Fibroblast of mammary gland (primary cell): ENCODE measurements at regions not wholly inside any gene's neighbourhood (a gene's known extent, or its start where the extent isn't known, plus 50 kb on each side); places are given as distances from the start of the nearest gene placed in this dataset.
A peak's percentile ranks its signal among the peaks of the same experiment; 100 is the strongest.

Source experiments
- DNase-seq: peaks from one replicate; pipeline ENCODE4 v3.0.0-alpha.2; 2010; ENCODE audit warnings: low read depth
- H3K4me3 ChIP-seq: 2 replicates; pipeline ENCODE4 v1.5.1; 2011; ENCODE audit warnings: low read depth, mild to moderate bottlenecking, low read length, moderate library complexity; ENCODE audit not compliant: control insufficient read depth
- TF ChIP-seq, protein P1 (sequence below): conservative IDR thresholded peaks from 2 replicates; pipeline ENCODE4 v1.5.1; 2011; ENCODE audit warnings: low read depth, low read length, inconsistent platforms; ENCODE audit not compliant: control insufficient read depth, insufficient read depth

DNA sequence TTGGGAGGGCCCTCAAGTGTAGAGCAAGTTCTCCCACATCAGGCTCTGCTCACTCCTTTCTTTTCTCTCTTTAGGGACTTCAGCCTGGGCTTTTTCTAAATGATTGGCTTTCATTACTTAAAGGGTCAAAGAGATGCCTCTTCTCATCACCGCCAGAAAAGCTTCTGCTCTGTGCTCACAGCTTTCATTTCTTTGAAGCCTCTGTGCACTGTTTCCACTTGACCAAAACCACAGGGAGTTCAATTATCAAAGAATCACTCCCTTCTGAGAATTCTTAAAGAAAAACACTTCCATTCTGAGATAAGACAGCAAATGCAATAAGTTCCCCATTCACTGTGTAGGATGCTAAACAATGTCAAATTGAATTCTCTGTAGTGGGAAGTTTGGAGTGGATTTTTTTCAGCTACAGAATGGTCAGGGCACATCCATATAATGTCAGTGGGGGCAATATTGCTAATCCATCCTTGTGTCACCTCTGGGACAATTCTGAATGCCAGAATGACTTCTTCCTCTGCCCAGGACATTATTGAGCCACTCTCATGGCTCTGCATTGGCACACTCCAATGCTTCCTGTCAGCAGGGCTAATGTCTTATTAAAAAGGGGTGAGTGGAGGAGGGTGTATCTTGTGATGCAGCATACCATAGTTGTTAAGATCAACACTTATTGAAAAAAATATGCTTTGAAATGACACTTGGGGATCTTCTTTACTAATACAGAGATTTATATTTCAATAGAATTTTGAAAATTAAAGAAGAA is 217.6 kb downstream of the SNCA start:
- DNase-seq = no peak
- TF ChIP-seq, protein P1, sequence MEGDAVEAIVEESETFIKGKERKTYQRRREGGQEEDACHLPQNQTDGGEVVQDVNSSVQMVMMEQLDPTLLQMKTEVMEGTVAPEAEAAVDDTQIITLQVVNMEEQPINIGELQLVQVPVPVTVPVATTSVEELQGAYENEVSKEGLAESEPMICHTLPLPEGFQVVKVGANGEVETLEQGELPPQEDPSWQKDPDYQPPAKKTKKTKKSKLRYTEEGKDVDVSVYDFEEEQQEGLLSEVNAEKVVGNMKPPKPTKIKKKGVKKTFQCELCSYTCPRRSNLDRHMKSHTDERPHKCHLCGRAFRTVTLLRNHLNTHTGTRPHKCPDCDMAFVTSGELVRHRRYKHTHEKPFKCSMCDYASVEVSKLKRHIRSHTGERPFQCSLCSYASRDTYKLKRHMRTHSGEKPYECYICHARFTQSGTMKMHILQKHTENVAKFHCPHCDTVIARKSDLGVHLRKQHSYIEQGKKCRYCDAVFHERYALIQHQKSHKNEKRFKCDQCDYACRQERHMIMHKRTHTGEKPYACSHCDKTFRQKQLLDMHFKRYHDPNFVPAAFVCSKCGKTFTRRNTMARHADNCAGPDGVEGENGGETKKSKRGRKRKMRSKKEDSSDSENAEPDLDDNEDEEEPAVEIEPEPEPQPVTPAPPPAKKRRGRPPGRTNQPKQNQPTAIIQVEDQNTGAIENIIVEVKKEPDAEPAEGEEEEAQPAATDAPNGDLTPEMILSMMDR = no peak
- H3K4me3 ChIP-seq = no peak overlapping the region

DNA sequence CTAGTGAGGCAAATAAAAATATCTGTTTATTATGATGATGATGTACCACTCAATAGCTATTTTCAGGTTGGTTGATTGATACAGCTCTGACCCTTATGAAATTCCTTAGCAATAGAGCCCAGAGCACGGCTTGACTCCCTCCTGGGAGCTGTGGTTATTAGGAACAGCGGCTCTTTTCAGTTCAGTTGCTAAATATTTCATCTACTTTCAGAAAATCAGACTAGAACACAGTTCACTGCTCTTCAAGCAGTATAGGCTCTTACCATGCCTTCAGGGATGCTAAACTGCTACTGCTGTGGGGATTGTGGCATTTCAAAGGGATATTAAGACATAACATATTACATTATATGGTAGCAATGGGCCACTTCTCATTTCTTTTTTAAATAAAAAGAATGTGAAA is 218.8 kb downstream of the SNCA start:
- no peak for DNase-seq
- H3K4me3 ChIP-seq = no peak overlapping the region
- TF ChIP-seq, protein P1 = no peak

DNA sequence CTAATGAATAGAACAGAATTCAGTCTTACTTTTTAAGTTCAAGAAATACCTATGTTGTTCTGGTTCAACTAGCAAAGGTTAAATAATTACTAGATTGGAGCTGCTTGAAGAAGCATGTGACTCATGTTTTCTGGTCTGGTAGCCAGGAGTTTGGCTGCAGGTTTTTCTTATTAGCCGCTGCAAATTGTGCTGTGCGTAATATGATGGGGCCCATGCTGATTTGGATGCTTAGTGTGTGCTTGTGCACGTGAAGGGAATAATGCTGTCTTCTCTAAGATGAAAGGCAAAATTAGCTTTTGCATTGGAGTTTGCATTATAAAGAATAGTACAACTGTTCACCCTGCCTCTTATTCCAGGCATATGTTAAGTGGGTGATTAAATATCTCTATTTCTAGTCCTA is 219.6 kb downstream of the SNCA start:
- H3K4me3 ChIP-seq = no peak overlapping the region
- TF ChIP-seq, protein P1 = no peak
- peak; percentile 67 for DNase-seq

DNA sequence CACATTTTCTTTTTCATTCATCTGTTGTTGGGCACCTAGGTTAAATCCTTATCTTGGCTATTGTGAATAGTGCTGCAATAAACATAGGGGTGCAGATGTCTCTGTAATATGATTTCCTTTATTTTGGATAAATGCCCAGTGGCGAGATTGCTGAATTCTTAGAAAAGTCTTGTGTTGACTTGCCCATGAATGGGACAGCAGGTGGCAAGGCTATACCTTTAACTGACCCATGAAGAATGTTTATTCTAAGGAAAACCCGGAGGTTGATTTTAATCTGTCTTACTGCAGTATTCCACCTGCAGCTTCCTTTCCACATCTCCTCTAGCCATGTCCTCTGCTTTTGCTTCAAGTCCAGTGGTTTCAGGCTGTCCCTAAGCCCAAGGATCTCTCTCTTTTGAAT is 220.6 kb downstream of the SNCA start:
- H3K4me3 ChIP-seq = no peak overlapping the region
- TF ChIP-seq, protein P1 = no peak
- DNase-seq = no peak

DNA sequence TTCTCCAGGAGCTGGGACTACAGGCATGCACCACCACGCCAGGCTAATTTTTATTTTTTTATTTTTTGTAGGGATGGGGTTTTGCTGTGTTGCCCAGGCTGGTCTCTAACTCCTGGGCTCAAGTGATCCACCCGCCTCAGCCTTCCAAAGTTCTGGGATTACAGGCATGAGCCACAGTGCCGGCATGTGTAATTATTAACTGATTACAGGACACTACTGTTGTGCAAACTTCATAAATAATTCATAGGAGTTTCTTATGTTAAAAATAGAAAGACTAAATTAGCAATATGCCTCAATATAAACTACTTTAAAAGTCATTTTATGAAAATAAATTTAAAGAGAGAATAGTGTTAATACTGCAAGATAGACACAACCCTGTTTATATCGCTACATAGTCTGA is 221.9 kb downstream of the SNCA start:
- no peak overlapping the region for H3K4me3 ChIP-seq
- TF ChIP-seq, protein P1 = no peak
- no peak for DNase-seq

DNA sequence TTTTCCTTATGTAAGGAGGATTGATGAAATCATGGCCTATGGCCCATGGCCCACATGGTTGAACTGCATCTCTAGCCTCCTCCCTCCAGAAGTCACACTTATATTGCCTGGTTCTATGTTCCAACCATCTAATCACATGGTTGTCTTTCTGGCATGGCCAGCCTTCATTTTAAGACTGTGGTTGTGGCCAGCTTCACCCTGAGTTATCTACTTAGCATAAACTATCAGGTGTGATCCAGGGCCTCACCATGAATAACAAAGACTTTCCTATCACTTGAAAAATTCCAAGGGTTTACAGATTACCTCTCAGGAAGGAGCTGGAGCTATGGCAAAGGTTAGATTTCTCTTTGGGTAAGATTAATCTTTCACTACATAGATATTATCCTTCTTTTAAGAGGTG is 222.8 kb downstream of the SNCA start:
- no peak overlapping the region for H3K4me3 ChIP-seq
- TF ChIP-seq, protein P1 = no peak
- no peak for DNase-seq
